NOMO-1 treated with dmso at 0.1 percent for 144 hours (cell line): ENCODE measurements at regions not wholly inside any gene's neighbourhood (a gene's known extent, or its start where the extent isn't known, plus 50 kb on each side); places are given as distances from the start of the nearest gene placed in this dataset.

Experiments
- DNase-seq: peaks from one replicate; lab custom pipeline; 2025; ENCODE audit not compliant: unreplicated experiment; lab: John Stamatoyannopoulos, UW

GRCh38 chr20:39547546-39548408 lies 585.6 kb downstream of the DHX35 start:
- DNase-seq: no peak

- DNase-seq: no peak
These were observed 579.1 kb downstream of the DHX35 start for GRCh38 chr20:39541136-39541803.

- no peak for DNase-seq
These were observed 576.2 kb downstream of the DHX35 start for GRCh38 chr20:39538317-39538716.

- DNase-seq: no peak
These were observed 573.2 kb downstream of the DHX35 start for GRCh38 chr20:39535301-39535700.

GRCh38 chr20:39534846-39535245 lies 572.7 kb downstream of the DHX35 start:
- DNase-seq: no peak

GRCh38 chr20:39533858-39534257 lies 571.7 kb downstream of the DHX35 start:
- DNase-seq: no peak

- no peak for DNase-seq
These were observed 570.1 kb downstream of the DHX35 start for GRCh38 chr20:39532205-39532604.

GRCh38 chr20:39528436-39528835 lies 566.3 kb downstream of the DHX35 start:
- DNase-seq: no peak

GRCh38 chr20:39524371-39524911 lies 562.3 kb downstream of the DHX35 start:
- DNase-seq: no peak

- DNase-seq: no peak
These were observed 561.3 kb downstream of the DHX35 start for GRCh38 chr20:39523405-39523804.

- no peak for DNase-seq
These were observed 556.5 kb downstream of the DHX35 start for GRCh38 chr20:39518654-39519053.

GRCh38 chr20:39516964-39517363 lies 554.8 kb downstream of the DHX35 start:
- DNase-seq: no peak

GRCh38 chr20:39504710-39505094 lies 542.6 kb downstream of the DHX35 start:
- DNase-seq: no peak

- DNase-seq: no peak
These were observed 542.0 kb downstream of the DHX35 start for GRCh38 chr20:39503902-39504709.

GRCh38 chr20:39492223-39492797 lies 530.2 kb downstream of the DHX35 start:
- DNase-seq: no peak

GRCh38 chr20:39491711-39492110 lies 529.6 kb downstream of the DHX35 start:
- DNase-seq: no peak

- DNase-seq: no peak
These were observed 527.9 kb downstream of the DHX35 start for GRCh38 chr20:39489986-39490560.

- no peak for DNase-seq
These were observed 518.3 kb downstream of the DHX35 start for GRCh38 chr20:39480276-39481043.

GRCh38 chr20:39479196-39479810 lies 517.2 kb downstream of the DHX35 start:
- no peak for DNase-seq
